ENCODE measurements at regions not wholly inside any gene's neighbourhood (a gene's known extent, or its start where the extent isn't known, plus 50 kb on each side); places are given as distances from the start of the nearest gene placed in this dataset.
"Not testable (repeated sequence)": the region's sequence is repeated elsewhere in the genome, so short reads cannot be mapped to it uniquely, and the experiment has no call there.

DNA sequence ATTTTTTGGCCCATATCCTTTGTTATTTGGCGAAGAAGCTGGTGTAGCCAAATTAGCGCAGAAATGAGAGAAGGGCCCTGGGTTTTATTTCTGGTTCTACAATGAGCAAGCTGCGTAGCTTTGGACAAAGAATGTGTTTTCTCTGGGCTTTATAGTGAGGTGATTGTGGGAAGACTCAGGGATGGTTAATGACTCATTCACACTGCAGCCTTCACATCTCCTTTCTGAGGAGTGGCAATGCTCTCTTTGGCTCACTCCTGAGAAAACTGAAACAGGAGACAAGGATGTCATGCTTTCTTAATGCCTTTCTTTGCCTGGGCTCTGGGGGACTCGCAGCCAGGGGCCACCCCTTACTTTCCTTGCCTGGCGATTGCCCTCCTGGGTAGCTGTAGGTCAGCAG, 271.0 kb upstream of the PODXL start:
- Histone ChIP-seq H3K27ac (no peak overlapping the region), H3K27me3 (peaks cover 0 to 43% (median 22%) of the 10 kb centered on the region in 7 donors), H3K4me3 (no peak overlapping the region), H3K36me3 (no peaks in the 10 kb centered on the region), H3K4me1 (peaks cover 0 to 10% (median 0%) of the 10 kb centered on the region in 9 donors), H3K9me3 (peaks cover 0 to 8% (median 0%) of the 10 kb centered on the region in 11 donors)
- no peak for DNase-seq
- intact Hi-C loops (cut with DNase I): no loop called here
- ATAC-seq: no peak
- TF ChIP-seq, protein P1, sequence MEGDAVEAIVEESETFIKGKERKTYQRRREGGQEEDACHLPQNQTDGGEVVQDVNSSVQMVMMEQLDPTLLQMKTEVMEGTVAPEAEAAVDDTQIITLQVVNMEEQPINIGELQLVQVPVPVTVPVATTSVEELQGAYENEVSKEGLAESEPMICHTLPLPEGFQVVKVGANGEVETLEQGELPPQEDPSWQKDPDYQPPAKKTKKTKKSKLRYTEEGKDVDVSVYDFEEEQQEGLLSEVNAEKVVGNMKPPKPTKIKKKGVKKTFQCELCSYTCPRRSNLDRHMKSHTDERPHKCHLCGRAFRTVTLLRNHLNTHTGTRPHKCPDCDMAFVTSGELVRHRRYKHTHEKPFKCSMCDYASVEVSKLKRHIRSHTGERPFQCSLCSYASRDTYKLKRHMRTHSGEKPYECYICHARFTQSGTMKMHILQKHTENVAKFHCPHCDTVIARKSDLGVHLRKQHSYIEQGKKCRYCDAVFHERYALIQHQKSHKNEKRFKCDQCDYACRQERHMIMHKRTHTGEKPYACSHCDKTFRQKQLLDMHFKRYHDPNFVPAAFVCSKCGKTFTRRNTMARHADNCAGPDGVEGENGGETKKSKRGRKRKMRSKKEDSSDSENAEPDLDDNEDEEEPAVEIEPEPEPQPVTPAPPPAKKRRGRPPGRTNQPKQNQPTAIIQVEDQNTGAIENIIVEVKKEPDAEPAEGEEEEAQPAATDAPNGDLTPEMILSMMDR (IDR thresholded peaks at IDR 0.05): no peak
- 82 to 86% methylated on average over 5 of the region's 5 CpGs for WGBS, 2 donors

DNA sequence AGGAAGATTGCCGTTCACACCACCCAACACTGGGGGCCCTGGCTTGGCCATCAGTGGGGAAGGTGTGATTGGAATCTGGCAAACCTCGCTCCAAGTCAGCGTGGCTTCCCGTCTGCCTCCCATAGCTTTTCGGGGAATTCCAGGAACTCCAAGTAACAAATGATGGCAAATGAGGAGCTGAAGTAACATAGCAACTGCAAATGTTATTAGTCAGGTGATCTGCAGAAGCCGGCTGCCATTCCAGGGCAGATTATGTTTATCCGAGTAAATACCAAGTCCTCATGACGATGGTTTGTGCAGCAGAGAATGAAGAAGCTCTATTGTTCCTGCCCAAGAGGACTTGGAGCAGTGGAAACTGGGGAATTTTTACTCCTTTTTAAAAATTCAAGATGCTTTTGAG, 270.5 kb upstream of the PODXL start:
- Histone ChIP-seq H3K27me3 (peaks cover 0 to 39% (median 21%) of the 10 kb centered on the region in 7 donors), H3K27ac (no peak overlapping the region), H3K4me1 (peaks cover 0 to 10% (median 0%) of the 10 kb centered on the region in 9 donors), H3K36me3 (no peaks in the 10 kb centered on the region), H3K4me3 (no peak overlapping the region), H3K9me3 (peaks cover 0 to 8% (median 0%) of the 10 kb centered on the region in 11 donors)
- TF ChIP-seq, protein P1 (IDR thresholded peaks at IDR 0.05): no peak
- no peak for ATAC-seq
- WGBS, 2 donors: 48 to 58% methylated on average over 8 of the region's 8 CpGs
- intact Hi-C loops (cut with DNase I): no loop called here
- no peak for DNase-seq

DNA sequence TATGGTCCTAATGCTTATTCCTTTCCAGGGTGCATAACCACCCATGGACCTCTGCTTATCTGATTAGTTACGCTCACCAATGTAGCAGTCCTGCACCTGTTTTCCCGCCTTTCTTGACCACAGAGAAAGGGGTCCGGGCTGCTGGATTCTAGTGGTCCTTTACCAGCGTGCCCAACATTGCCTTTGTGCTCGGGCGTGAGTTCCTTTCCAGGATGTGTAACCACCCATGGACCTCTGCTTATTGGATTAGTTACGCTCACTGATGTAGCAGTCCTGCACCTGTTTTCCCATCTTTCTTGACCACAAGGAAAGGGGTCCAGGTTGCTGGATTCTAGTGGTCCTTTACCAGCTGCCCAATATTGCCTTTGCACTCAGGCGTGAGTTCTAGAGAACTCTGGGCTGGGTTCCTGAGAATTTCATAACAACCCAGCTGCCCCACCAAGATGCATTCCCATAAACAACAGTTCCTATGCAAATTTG, 267.6 kb upstream of the PODXL start:
- DNase-seq; H3K4me1 ChIP-seq; intact Hi-C loops (cut with DNase I); H3K9me3 ChIP-seq; H3K4me3 ChIP-seq; H3K27ac ChIP-seq; ATAC-seq; H3K36me3 ChIP-seq: not testable (repeated sequence)
- 92 to 96% methylated on average over 8 of the region's 8 CpGs for WGBS, 2 donors
- H3K27me3 ChIP-seq: peaks cover 0 to 14% (median 3%) of the 10 kb centered on the region in 7 donors

DNA sequence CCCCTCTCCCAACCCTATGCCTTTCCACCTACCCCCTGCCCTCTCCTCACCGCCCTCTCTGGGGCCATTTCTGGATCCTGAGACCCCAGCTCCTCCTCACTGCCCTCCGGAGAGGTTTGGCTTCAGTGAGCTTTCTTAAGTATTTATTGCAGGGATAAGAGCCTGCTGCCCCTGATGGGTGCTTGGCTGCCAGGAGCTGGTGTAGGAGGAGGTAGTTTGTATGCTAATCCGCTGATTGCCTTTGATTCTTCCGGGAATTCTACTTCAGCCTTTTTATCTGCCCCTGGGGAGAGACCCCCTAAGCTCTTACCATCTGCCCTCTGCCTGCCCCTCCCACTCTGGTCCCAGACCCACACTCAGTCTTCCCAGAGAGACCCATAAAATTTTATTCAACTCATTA, 263.5 kb upstream of the PODXL start:
- intact Hi-C loops (cut with DNase I): no loop called here
- Histone ChIP-seq H3K27me3 (peaks cover 0 to 10% (median 0%) of the 10 kb centered on the region in 7 donors), H3K9me3 (no peaks in the 10 kb centered on the region), H3K4me3 (no peak overlapping the region), H3K4me1 (no peaks in the 10 kb centered on the region), H3K27ac (no peak overlapping the region), H3K36me3 (no peaks in the 10 kb centered on the region)
- TF ChIP-seq, protein P1 (IDR thresholded peaks at IDR 0.05): no peak
- 42 to 50% methylated on average over 4 of the region's 4 CpGs for WGBS, 2 donors
- no peak for ATAC-seq
- DNase-seq: no peak

DNA sequence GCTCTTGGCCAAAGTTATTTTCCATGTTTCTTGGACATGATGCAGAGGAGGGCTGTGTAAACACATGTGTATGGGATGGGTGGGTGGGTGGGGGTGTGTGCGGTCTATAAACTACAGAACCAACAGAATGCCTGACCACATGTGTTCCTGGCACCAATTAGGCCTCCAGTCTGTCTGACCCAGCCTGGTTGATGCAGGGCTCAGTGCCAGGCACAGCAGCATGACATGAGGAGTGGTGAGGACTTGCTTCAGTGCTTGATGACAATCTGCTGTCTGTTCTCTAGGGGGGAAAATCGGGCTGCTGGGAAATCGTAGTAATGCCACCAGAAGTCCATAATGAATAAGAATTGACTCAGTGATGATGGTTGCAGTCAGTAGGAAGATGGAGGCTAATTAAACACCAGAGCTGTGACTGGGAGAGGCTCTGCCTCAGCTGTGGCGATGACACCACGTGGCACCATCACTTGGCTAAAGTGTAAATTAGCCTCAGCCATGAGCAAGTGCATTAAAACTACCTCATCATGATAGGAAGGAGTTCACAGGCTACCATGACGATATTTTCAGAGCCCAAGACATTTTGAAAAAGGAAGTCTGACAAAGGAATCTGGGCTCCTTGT, 260.1 kb upstream of the PODXL start:
- Histone ChIP-seq H3K36me3 (no peaks in the 10 kb centered on the region), H3K27ac (no peak overlapping the region), H3K27me3 (peaks cover 0 to 20% (median 5%) of the 10 kb centered on the region in 7 donors), H3K4me1 (no peaks in the 10 kb centered on the region), H3K9me3 (no peaks in the 10 kb centered on the region), H3K4me3 (no peak overlapping the region)
- 75 to 82% methylated on average over 6 of the region's 6 CpGs for WGBS, 2 donors
- no peak for ATAC-seq
- DNase-seq: no peak
- intact Hi-C loops (cut with DNase I): no loop called here
- TF ChIP-seq, protein P1 (IDR thresholded peaks at IDR 0.05): no peak
